Endothelial cell (in vitro differentiated cells): ENCODE measurements at regions not wholly inside any gene's neighbourhood (a gene's known extent, or its start where the extent isn't known, plus 50 kb on each side); places are given as distances from the start of the nearest gene placed in this dataset.
A peak's percentile ranks its signal among the peaks of the same experiment; 100 is the strongest.

Experiments used
- DNase-seq: peaks from one replicate; pipeline ENCODE4 v3.0.0; 2021; ENCODE audit warnings: low spot score
- H3K27ac Mint-ChIP-seq: one replicate; pipeline ENCODE4 v1.8.0; 2021; ENCODE audit warnings: mixed read lengths, inconsistent platforms; ENCODE audit not compliant: unreplicated experiment
- H3K27me3 Mint-ChIP-seq: one replicate; pipeline ENCODE4 v1.8.0; 2021; ENCODE audit warnings: mild to moderate bottlenecking, moderate library complexity, mixed read lengths, inconsistent platforms; ENCODE audit not compliant: unreplicated experiment
- H3K36me3 Mint-ChIP-seq: one replicate; pipeline ENCODE4 v1.8.0; 2021; ENCODE audit warnings: mild to moderate bottlenecking, low read depth, mixed read lengths, inconsistent platforms; ENCODE audit not compliant: unreplicated experiment
- H3K4me1 Mint-ChIP-seq: one replicate; pipeline ENCODE4 v1.8.0; 2021; ENCODE audit warnings: mild to moderate bottlenecking, mixed read lengths, inconsistent platforms; ENCODE audit not compliant: unreplicated experiment
- H3K4me3 Mint-ChIP-seq: one replicate; pipeline ENCODE4 v1.8.0; 2021; ENCODE audit warnings: mild to moderate bottlenecking, mixed read lengths, inconsistent platforms; ENCODE audit not compliant: unreplicated experiment
- H3K9me3 Mint-ChIP-seq: one replicate; pipeline ENCODE4 v1.8.0; 2021; ENCODE audit warnings: mixed read lengths, inconsistent platforms; ENCODE audit not compliant: unreplicated experiment
- CTCF ChIP-seq: fragments of 200-600 bp; sonication (generic); IDR thresholded peaks from one replicate; pipeline ENCODE4 v1.5.0; 2021; ENCODE audit warnings: antibody characterized with exemption; ENCODE audit not compliant: unreplicated experiment

GRCh38 chr7:131196803-131197202, 130.9 kb upstream of the MKLN1 start:
- Mint-ChIP-seq H3K36me3 (no peaks in the 10 kb centered on the region), H3K27ac (no peak overlapping the region), H3K27me3 (no peaks in the 10 kb centered on the region), H3K4me1 (peaks cover 3% of the 10 kb centered on the region), H3K9me3 (no peaks in the 10 kb centered on the region), H3K4me3 (no peak overlapping the region)
- DNase-seq, result peak; percentile 9
- no peak for TF ChIP-seq CTCF

GRCh38 chr7:131197920-131198615, 129.6 kb upstream of the MKLN1 start:
- H3K9me3 Mint-ChIP-seq, result no peaks in the 10 kb centered on the region
- H3K27ac Mint-ChIP-seq, result no peak overlapping the region
- TF ChIP-seq CTCF, result no peak
- no peak for DNase-seq
- no peaks in the 10 kb centered on the region for H3K27me3 Mint-ChIP-seq
- H3K4me3 Mint-ChIP-seq, result no peak overlapping the region
- H3K4me1 Mint-ChIP-seq, result peaks cover 3% of the 10 kb centered on the region
- no peaks in the 10 kb centered on the region for H3K36me3 Mint-ChIP-seq

- Mint-ChIP-seq H3K27me3 (no peaks in the 10 kb centered on the region), H3K27ac (no peak overlapping the region), H3K9me3 (no peaks in the 10 kb centered on the region), H3K4me1 (peaks cover 3% of the 10 kb centered on the region), H3K36me3 (no peaks in the 10 kb centered on the region), H3K4me3 (no peak overlapping the region)
- no peak for TF ChIP-seq CTCF
- DNase-seq, result no peak
These were observed 125.2 kb upstream of the MKLN1 start for GRCh38 chr7:131202451-131202850.

- no peaks in the 10 kb centered on the region for H3K9me3 Mint-ChIP-seq
- TF ChIP-seq CTCF, result no peak
- no peaks in the 10 kb centered on the region for H3K27me3 Mint-ChIP-seq
- no peak overlapping the region for H3K4me3 Mint-ChIP-seq
- no peak overlapping the region for H3K27ac Mint-ChIP-seq
- H3K4me1 Mint-ChIP-seq, result peaks cover under 1% of the 10 kb centered on the region
- H3K36me3 Mint-ChIP-seq, result no peaks in the 10 kb centered on the region
- DNase-seq, result no peak
These were observed 124.2 kb upstream of the MKLN1 start for GRCh38 chr7:131203291-131203976.

GRCh38 chr7:131208777-131209176, 118.9 kb upstream of the MKLN1 start:
- Mint-ChIP-seq H3K4me3 (no peak overlapping the region), H3K27me3 (no peaks in the 10 kb centered on the region), H3K9me3 (no peaks in the 10 kb centered on the region), H3K4me1 (no peaks in the 10 kb centered on the region), H3K27ac (no peak overlapping the region), H3K36me3 (no peaks in the 10 kb centered on the region)
- no peak for DNase-seq
- TF ChIP-seq CTCF, result no peak
